ENCODE measurements at regions not wholly inside any gene's neighbourhood (a gene's known extent, or its start where the extent isn't known, plus 50 kb on each side); places are given as distances from the start of the nearest gene placed in this dataset.
A peak's percentile ranks its signal among the peaks of the same experiment; 100 is the strongest.
"Not testable (repeated sequence)": the region's sequence is repeated elsewhere in the genome, so short reads cannot be mapped to it uniquely, and the experiment has no call there.

DNA sequence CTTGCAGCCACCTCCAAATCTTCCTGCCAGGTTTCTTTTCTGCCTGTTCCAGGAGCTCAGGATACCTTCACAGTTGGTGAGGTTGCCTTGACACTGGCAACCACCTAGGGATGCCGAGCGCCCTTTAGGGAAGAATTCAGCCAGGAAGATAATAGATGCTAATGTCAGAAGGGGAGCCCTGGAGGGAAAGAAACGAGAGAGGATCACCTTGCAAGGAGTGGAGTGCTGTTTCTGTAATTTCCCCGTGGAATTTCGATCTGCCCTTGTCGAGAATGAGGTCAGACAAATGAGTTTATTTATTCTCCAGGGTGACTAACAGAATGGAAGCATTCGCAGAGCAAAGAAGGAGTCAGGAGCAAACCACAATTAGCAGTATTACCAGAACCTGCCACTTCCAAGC lies 315.8 kb upstream of the KAZN start:
- Histone ChIP-seq H3K4me2 (ENCODE audit: insufficient read depth, low read length, poor library complexity, severe bottlenecking) (no peak overlapping the region), H2BK5ac (ENCODE audit: low read length) (no peak overlapping the region), H3K4ac (ENCODE audit: low read length) (no peak overlapping the region), H2BK12ac (ENCODE audit: low read length) (no peak overlapping the region), H2AK5ac (ENCODE audit: low read depth, low read length) (no peak overlapping the region), H3K14ac (ENCODE audit: low read length) (no peak overlapping the region), H2BK120ac (ENCODE audit: low read depth, low read length) (no peak overlapping the region), H3K9ac (ENCODE audit: low read depth, low read length, poor library complexity) (no peak overlapping the region), H3K9me3 (replicated peaks in 1 of 2; ENCODE audit: control insufficient read depth in 2 of 2, insufficient read depth in 1 of 2, low read depth in 1 of 2, low read length in 2 of 2) (peaks cover 0 to 2% of the 10 kb centered on the region in 2 donors), H2AFZ (ENCODE audit: low read length) (peak overlapping the region; percentile 23), H2BK15ac (ENCODE audit: low read length) (no peak overlapping the region), H3K18ac (ENCODE audit: low read length) (no peak overlapping the region), H3K27ac (replicated peaks; ENCODE audit: low read length) (no peak overlapping the region), H3K4me3 (ENCODE audit: low read length in 2 of 2) (no peak overlapping the region), H3K36me3 (replicated peaks in 1 of 2; ENCODE audit: control insufficient read depth in 2 of 2, insufficient read depth in 2 of 2, low read length in 2 of 2) (no peaks in the 10 kb centered on the region), H3K27me3 (ENCODE audit: control insufficient read depth in 3 of 3, insufficient read depth in 3 of 3, low read depth in 1 of 3, low read length in 3 of 3) (peaks cover 0 to 13% (median 0%) of the 10 kb centered on the region in 3 experiments), H3K4me1 (ENCODE audit: control insufficient read depth in 2 of 2, insufficient read depth in 1 of 2, low read depth in 1 of 2, low read length in 2 of 2) (peaks cover 8% of the 10 kb centered on the region in 2 donors), H4K8ac (ENCODE audit: low read depth, low read length) (no peak overlapping the region), H4K91ac (ENCODE audit: low read depth, low read length, poor library complexity) (no peak overlapping the region), H3K23ac (ENCODE audit: low read depth, low read length, poor library complexity) (no peak overlapping the region), H3K79me1 (ENCODE audit: low read depth, low read length) (no peaks in the 10 kb centered on the region)
- no CpG with 5 or more reads among the region's 7 CpGs for WGBS, 2 donors (ENCODE audit: extremely low coverage in 2 of 2, insufficient read length in 2 of 2, insufficient replicate concordance in 1 of 2)
- DNase-seq (ENCODE audit: low spot score): no peak

DNA sequence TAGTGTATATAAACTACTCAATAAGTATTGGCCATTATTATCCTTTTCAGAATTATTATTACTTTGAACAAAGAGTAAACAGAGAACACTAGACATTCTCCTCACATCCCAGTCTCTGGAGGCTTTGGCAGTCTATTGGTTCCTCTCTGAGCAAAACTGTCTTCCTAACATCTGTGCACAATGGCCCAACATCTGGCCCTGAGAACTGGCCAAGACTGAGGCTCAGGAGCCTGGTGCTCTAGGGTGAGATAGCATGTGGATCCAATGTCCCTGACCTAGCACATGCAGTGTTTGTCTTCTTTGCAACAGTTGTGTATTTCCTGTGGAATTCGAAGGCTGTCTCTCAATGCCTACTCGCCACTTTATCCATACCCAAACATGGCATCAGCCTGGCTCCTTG lies 313.2 kb upstream of the KAZN start:
- H3K14ac ChIP-seq (ENCODE audit: low read length): no peak overlapping the region
- no peak overlapping the region for H3K4me2 ChIP-seq (ENCODE audit: insufficient read depth, low read length, poor library complexity, severe bottlenecking)
- H3K9ac ChIP-seq (ENCODE audit: low read depth, low read length, poor library complexity): no peak overlapping the region
- H4K91ac ChIP-seq (ENCODE audit: low read depth, low read length, poor library complexity): no peak overlapping the region
- no peak overlapping the region for H3K27ac ChIP-seq (replicated peaks; ENCODE audit: low read length)
- no peak overlapping the region for H2BK120ac ChIP-seq (ENCODE audit: low read depth, low read length)
- no CpG with 5 or more reads among the region's 2 CpGs for WGBS, 2 donors (ENCODE audit: extremely low coverage in 2 of 2, insufficient read length in 2 of 2, insufficient replicate concordance in 1 of 2)
- peaks cover 8% of the 10 kb centered on the region in 2 donors for H3K4me1 ChIP-seq (ENCODE audit: control insufficient read depth in 2 of 2, insufficient read depth in 1 of 2, low read depth in 1 of 2, low read length in 2 of 2)
- H3K4ac ChIP-seq (ENCODE audit: low read length): no peak overlapping the region
- no peak for DNase-seq (ENCODE audit: low spot score)
- no peak overlapping the region for H3K23ac ChIP-seq (ENCODE audit: low read depth, low read length, poor library complexity)
- H3K27me3 ChIP-seq (ENCODE audit: control insufficient read depth in 3 of 3, insufficient read depth in 3 of 3, low read depth in 1 of 3, low read length in 3 of 3): peaks cover 0 to 13% (median 0%) of the 10 kb centered on the region in 3 experiments
- H3K9me3 ChIP-seq (replicated peaks in 1 of 2; ENCODE audit: control insufficient read depth in 2 of 2, insufficient read depth in 1 of 2, low read depth in 1 of 2, low read length in 2 of 2): peaks cover 0 to 2% of the 10 kb centered on the region in 2 donors
- H2AK5ac ChIP-seq (ENCODE audit: low read depth, low read length): no peak overlapping the region
- H2AFZ ChIP-seq (ENCODE audit: low read length): no peak overlapping the region
- H2BK15ac ChIP-seq (ENCODE audit: low read length): no peak overlapping the region
- no peaks in the 10 kb centered on the region for H3K36me3 ChIP-seq (replicated peaks in 1 of 2; ENCODE audit: control insufficient read depth in 2 of 2, insufficient read depth in 2 of 2, low read length in 2 of 2)
- no peak overlapping the region for H4K8ac ChIP-seq (ENCODE audit: low read depth, low read length)
- H3K4me3 ChIP-seq (ENCODE audit: low read length in 2 of 2): no peak overlapping the region
- no peak overlapping the region for H2BK5ac ChIP-seq (ENCODE audit: low read length)
- no peak overlapping the region for H3K18ac ChIP-seq (ENCODE audit: low read length)
- no peaks in the 10 kb centered on the region for H3K79me1 ChIP-seq (ENCODE audit: low read depth, low read length)
- no peak overlapping the region for H2BK12ac ChIP-seq (ENCODE audit: low read length)

DNA sequence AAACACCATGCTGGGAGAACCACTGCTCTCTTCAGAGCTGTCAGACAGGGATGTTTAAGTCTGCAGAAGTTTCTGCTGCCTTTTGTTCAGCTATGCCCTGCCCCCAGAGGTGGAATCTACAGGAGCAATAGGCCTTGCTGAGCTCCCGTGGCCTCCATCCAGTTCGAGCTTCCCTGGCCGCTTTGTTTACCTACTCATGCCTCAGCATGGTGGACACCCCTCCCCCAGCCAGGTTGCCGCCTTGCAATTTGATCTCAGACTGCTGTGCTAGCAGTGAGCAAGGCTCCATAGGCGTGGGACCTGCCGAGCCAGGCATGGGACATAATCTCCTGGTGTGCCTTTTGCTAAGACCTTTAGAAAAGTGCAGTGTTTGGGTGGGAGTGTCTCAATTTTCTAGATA lies 307.3 kb upstream of the KAZN start:
- not testable (repeated sequence) for H4K8ac ChIP-seq (ENCODE audit: low read depth, low read length); H3K18ac ChIP-seq (ENCODE audit: low read length); H3K36me3 ChIP-seq (replicated peaks in 1 of 2; ENCODE audit: control insufficient read depth in 2 of 2, insufficient read depth in 2 of 2, low read length in 2 of 2); H3K4me3 ChIP-seq (ENCODE audit: low read length in 2 of 2); H3K27me3 ChIP-seq (ENCODE audit: control insufficient read depth in 3 of 3, insufficient read depth in 3 of 3, low read depth in 1 of 3, low read length in 3 of 3); H2AK5ac ChIP-seq (ENCODE audit: low read depth, low read length); H3K14ac ChIP-seq (ENCODE audit: low read length); H3K4me1 ChIP-seq (ENCODE audit: control insufficient read depth in 2 of 2, insufficient read depth in 1 of 2, low read depth in 1 of 2, low read length in 2 of 2); H2BK15ac ChIP-seq (ENCODE audit: low read length); H3K9me3 ChIP-seq (replicated peaks in 1 of 2; ENCODE audit: control insufficient read depth in 2 of 2, insufficient read depth in 1 of 2, low read depth in 1 of 2, low read length in 2 of 2); H2BK120ac ChIP-seq (ENCODE audit: low read depth, low read length); H2BK12ac ChIP-seq (ENCODE audit: low read length); DNase-seq (ENCODE audit: low spot score); H4K91ac ChIP-seq (ENCODE audit: low read depth, low read length, poor library complexity); H3K23ac ChIP-seq (ENCODE audit: low read depth, low read length, poor library complexity); H3K4ac ChIP-seq (ENCODE audit: low read length); H3K79me1 ChIP-seq (ENCODE audit: low read depth, low read length); H3K9ac ChIP-seq (ENCODE audit: low read depth, low read length, poor library complexity); H3K4me2 ChIP-seq (ENCODE audit: insufficient read depth, low read length, poor library complexity, severe bottlenecking); H2BK5ac ChIP-seq (ENCODE audit: low read length)
- peak overlapping the region; percentile 28 for H3K27ac ChIP-seq (replicated peaks; ENCODE audit: low read length)
- H2AFZ ChIP-seq (ENCODE audit: low read length): peak overlapping the region; percentile 71
- no CpG with 5 or more reads among the region's 6 CpGs for WGBS, 2 donors (ENCODE audit: extremely low coverage in 2 of 2, insufficient read length in 2 of 2, insufficient replicate concordance in 1 of 2)

- no peak overlapping the region for H2BK12ac ChIP-seq (ENCODE audit: low read length)
- no peak overlapping the region for H3K4me2 ChIP-seq (ENCODE audit: insufficient read depth, low read length, poor library complexity, severe bottlenecking)
- peak overlapping the region; percentile 38 for H3K18ac ChIP-seq (ENCODE audit: low read length)
- H3K23ac ChIP-seq (ENCODE audit: low read depth, low read length, poor library complexity): no peak overlapping the region
- H2BK5ac ChIP-seq (ENCODE audit: low read length): no peak overlapping the region
- H2AK5ac ChIP-seq (ENCODE audit: low read depth, low read length): peak overlapping the region; percentile 78
- no peak overlapping the region for H2BK15ac ChIP-seq (ENCODE audit: low read length)
- no peak overlapping the region for H3K27ac ChIP-seq (replicated peaks; ENCODE audit: low read length)
- H3K36me3 ChIP-seq (replicated peaks in 1 of 2; ENCODE audit: control insufficient read depth in 2 of 2, insufficient read depth in 2 of 2, low read length in 2 of 2): no peaks in the 10 kb centered on the region
- peaks cover 3 to 5% of the 10 kb centered on the region in 2 donors for H3K4me1 ChIP-seq (ENCODE audit: control insufficient read depth in 2 of 2, insufficient read depth in 1 of 2, low read depth in 1 of 2, low read length in 2 of 2)
- H3K4ac ChIP-seq (ENCODE audit: low read length): no peak overlapping the region
- no peak overlapping the region for H2AFZ ChIP-seq (ENCODE audit: low read length)
- no CpG with 5 or more reads among the region's 7 CpGs for WGBS, 2 donors (ENCODE audit: extremely low coverage in 2 of 2, insufficient read length in 2 of 2, insufficient replicate concordance in 1 of 2)
- H3K9me3 ChIP-seq (replicated peaks in 1 of 2; ENCODE audit: control insufficient read depth in 2 of 2, insufficient read depth in 1 of 2, low read depth in 1 of 2, low read length in 2 of 2): peaks cover 0 to 3% of the 10 kb centered on the region in 2 donors
- no peak overlapping the region for H3K9ac ChIP-seq (ENCODE audit: low read depth, low read length, poor library complexity)
- H3K79me1 ChIP-seq (ENCODE audit: low read depth, low read length): no peaks in the 10 kb centered on the region
- no peak overlapping the region for H3K14ac ChIP-seq (ENCODE audit: low read length)
- H4K91ac ChIP-seq (ENCODE audit: low read depth, low read length, poor library complexity): no peak overlapping the region
- no peak overlapping the region for H4K8ac ChIP-seq (ENCODE audit: low read depth, low read length)
- H3K4me3 ChIP-seq (ENCODE audit: low read length in 2 of 2): no peak overlapping the region
- H2BK120ac ChIP-seq (ENCODE audit: low read depth, low read length): no peak overlapping the region
- H3K27me3 ChIP-seq (ENCODE audit: control insufficient read depth in 3 of 3, insufficient read depth in 3 of 3, low read depth in 1 of 3, low read length in 3 of 3): no peaks in the 10 kb centered on the region
- no peak for DNase-seq (ENCODE audit: low spot score)
Measured at GRCh38 chr1:14292520-14292919, 306.0 kb upstream of the KAZN start.
